GM10248 (cell line): ENCODE measurements at regions not wholly inside any gene's neighbourhood (a gene's known extent, or its start where the extent isn't known, plus 50 kb on each side); places are given as distances from the start of the nearest gene placed in this dataset.
"Not testable (repeated sequence)": the region's sequence is repeated elsewhere in the genome, so short reads cannot be mapped to it uniquely, and the experiment has no call there.

ENCODE experiments used
- CTCF ChIA-PET: fragments of 300-600 bp; sonication (Branson Sonifier 250); formaldehyde crosslinking; extraction: SDS; loops from one replicate; lab custom pipeline; 2021; ENCODE audit warnings: antibody characterized with exemption; lab: Yijun Ruan, JAX
- POLR2A ChIA-PET: fragments of 350-650 bp; sonication (Branson Sonifier 250); formaldehyde crosslinking; extraction: SDS; loops from one replicate; lab custom pipeline; 2020; ENCODE audit warnings: antibody characterized with exemption; lab: Yijun Ruan, JAX
- DNase-seq: peaks from one replicate; pipeline ENCODE4 v3.0.0; 2012; ENCODE audit errors: extremely low spot score
- TF ChIP-seq, protein P1 (sequence below): IDR thresholded peaks from 2 replicates; pipeline ENCODE4 v1.5.1; 2012; ENCODE audit warnings: mild to moderate bottlenecking, low read depth; ENCODE audit errors: extremely low read depth, missing control alignments, control extremely low read depth

GRCh38 chr12:126960709-126961108 is 1306.3 kb upstream of the TMEM132C start:
- ChIA-PET POLR2A (no interaction called here), CTCF (no interaction called here)
- no peak for DNase-seq
- TF ChIP-seq, protein P1, sequence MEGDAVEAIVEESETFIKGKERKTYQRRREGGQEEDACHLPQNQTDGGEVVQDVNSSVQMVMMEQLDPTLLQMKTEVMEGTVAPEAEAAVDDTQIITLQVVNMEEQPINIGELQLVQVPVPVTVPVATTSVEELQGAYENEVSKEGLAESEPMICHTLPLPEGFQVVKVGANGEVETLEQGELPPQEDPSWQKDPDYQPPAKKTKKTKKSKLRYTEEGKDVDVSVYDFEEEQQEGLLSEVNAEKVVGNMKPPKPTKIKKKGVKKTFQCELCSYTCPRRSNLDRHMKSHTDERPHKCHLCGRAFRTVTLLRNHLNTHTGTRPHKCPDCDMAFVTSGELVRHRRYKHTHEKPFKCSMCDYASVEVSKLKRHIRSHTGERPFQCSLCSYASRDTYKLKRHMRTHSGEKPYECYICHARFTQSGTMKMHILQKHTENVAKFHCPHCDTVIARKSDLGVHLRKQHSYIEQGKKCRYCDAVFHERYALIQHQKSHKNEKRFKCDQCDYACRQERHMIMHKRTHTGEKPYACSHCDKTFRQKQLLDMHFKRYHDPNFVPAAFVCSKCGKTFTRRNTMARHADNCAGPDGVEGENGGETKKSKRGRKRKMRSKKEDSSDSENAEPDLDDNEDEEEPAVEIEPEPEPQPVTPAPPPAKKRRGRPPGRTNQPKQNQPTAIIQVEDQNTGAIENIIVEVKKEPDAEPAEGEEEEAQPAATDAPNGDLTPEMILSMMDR: no peak

- CTCF ChIA-PET: no interaction called here
- POLR2A ChIA-PET: no interaction called here
- no peak for DNase-seq
- TF ChIP-seq, protein P1: no peak
These were observed 1303.1 kb upstream of the TMEM132C start for GRCh38 chr12:126963825-126964224.

- ChIA-PET CTCF (no interaction called here), POLR2A (no interaction called here)
- TF ChIP-seq, protein P1: no peak
- no peak for DNase-seq
These were observed 1300.5 kb upstream of the TMEM132C start for GRCh38 chr12:126966498-126966897.

GRCh38 chr12:126967152-126967551 is 1299.8 kb upstream of the TMEM132C start:
- TF ChIP-seq, protein P1: no peak
- CTCF ChIA-PET: no interaction called here
- POLR2A ChIA-PET: no interaction called here
- DNase-seq: no peak

GRCh38 chr12:126974779-126975178 is 1292.2 kb upstream of the TMEM132C start:
- ChIA-PET POLR2A (no interaction called here), CTCF (no interaction called here)
- no peak for DNase-seq
- TF ChIP-seq, protein P1: no peak

GRCh38 chr12:126976579-126976978 is 1290.4 kb upstream of the TMEM132C start:
- CTCF ChIA-PET: no interaction called here
- TF ChIP-seq, protein P1: no peak
- POLR2A ChIA-PET: no interaction called here
- DNase-seq: no peak

DNA sequence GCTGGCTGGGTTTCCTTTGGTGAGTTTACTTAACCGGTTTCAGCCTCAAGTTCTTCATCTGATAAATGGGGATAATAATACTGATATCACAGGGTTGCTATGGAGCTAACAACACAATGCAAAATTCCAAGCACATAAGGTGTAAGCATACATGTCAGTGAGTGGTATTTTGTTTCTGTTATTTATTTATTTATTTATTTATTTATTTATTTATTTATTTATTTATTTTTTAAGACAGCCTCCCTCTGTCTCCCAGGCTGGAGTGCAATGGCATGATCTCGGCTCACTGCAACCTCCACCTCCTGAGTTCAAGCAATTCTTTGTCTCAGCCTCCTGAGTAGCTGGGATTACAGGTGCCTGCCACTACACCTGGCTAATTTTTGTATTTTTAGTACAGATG is 1287.4 kb upstream of the TMEM132C start:
- CTCF ChIA-PET, POLR2A ChIA-PET: not testable (repeated sequence)

More for the DNA sequence above, 1287.4 kb upstream of the TMEM132C start:
- DNase-seq: not testable (repeated sequence)
